ENCODE measurements at regions not wholly inside any gene's neighbourhood (a gene's known extent, or its start where the extent isn't known, plus 50 kb on each side); places are given as distances from the start of the nearest gene placed in this dataset.

DNA sequence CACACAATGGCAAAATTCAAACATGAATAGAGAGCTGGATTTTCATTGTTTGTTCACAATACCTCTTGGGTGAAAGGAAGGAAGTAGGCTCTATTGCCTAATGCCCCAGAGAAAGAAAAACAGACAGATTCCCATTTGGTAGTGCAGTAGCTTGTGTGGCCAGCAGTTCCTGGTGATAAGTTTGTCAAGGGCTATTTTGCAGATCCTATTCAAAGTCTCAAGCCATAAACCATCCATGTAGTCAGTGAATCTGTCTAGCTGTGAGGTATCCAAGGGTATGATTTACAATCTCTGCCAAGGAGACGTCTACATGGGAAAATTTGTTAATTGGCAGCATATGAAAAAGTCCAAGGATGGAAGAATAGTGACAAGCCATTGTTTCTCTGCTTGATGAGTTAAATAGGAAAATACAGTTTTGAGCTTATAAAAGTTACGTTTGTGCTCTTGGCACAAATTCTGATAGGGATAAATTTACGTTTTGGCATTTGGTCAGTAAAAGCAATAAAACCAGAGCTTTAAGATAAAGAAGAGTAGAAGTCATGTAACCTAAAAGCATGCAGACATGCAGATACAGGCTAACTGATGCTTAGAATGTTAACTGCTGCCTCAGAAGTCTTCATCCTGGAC lies 269.1 kb downstream of the GATA3 start:
- TF ChIP-seq CTCF (IDR thresholded peaks at IDR 0.05) (no peak), EP300 (IDR thresholded peaks at IDR 0.05) (no peak), POLR2A (IDR thresholded peaks at IDR 0.05) (no peak), POLR2AphosphoS5 (IDR thresholded peaks at IDR 0.05) (no peak)
